ENCODE measurements at regions not wholly inside any gene's neighbourhood (a gene's known extent, or its start where the extent isn't known, plus 50 kb on each side); places are given as distances from the start of the nearest gene placed in this dataset.
"Not testable (repeated sequence)": the region's sequence is repeated elsewhere in the genome, so short reads cannot be mapped to it uniquely, and the experiment has no call there.

DNA sequence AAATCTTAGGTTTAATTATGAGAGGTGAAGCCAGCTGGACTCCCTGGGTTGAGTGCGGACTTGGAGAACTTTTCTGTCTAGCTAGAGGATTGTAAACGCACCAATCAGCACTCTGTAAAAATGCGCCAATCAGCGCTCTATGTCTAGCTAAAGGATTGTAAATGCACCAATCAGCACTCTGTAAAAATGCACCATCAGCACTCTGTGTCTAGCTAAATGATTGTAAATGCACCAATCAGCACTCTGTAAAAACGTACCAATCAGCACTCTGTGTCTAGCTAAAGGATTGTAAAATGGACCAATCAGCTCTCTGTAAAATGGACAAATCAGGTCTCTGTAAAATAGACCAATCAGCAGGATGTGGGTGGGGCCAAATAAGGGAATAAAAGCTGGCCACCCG lies 345.1 kb upstream of the POT1 start:
- TF ChIP-seq, protein P1, sequence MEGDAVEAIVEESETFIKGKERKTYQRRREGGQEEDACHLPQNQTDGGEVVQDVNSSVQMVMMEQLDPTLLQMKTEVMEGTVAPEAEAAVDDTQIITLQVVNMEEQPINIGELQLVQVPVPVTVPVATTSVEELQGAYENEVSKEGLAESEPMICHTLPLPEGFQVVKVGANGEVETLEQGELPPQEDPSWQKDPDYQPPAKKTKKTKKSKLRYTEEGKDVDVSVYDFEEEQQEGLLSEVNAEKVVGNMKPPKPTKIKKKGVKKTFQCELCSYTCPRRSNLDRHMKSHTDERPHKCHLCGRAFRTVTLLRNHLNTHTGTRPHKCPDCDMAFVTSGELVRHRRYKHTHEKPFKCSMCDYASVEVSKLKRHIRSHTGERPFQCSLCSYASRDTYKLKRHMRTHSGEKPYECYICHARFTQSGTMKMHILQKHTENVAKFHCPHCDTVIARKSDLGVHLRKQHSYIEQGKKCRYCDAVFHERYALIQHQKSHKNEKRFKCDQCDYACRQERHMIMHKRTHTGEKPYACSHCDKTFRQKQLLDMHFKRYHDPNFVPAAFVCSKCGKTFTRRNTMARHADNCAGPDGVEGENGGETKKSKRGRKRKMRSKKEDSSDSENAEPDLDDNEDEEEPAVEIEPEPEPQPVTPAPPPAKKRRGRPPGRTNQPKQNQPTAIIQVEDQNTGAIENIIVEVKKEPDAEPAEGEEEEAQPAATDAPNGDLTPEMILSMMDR (IDR thresholded peaks at IDR 0.05; ENCODE audit: insufficient read depth, low read length, poor library complexity, severe bottlenecking), result not testable (repeated sequence)
- TF ChIP-seq EZH2phosphoT487 (conservative IDR thresholded peaks at IDR 0.05; ENCODE audit: low read length), result not testable (repeated sequence)
